ENCODE measurements at regions not wholly inside any gene's neighbourhood (a gene's known extent, or its start where the extent isn't known, plus 50 kb on each side); places are given as distances from the start of the nearest gene placed in this dataset.

- FAIRE-seq: no peak
Measured at GRCh38 chr14:23903442-23903841, 50.1 kb upstream of the DHRS4 start.

All from islet of Langerhans (tissue), 1 donor.